Karpas-422 (cell line): ENCODE measurements at regions not wholly inside any gene's neighbourhood (a gene's known extent, or its start where the extent isn't known, plus 50 kb on each side); places are given as distances from the start of the nearest gene placed in this dataset.

Experiments used
- DNase-seq: peaks from one replicate; pipeline ENCODE4 v3.0.0-alpha.2; 2015
- H2AFZ ChIP-seq: fragments of 200-600 bp; sonication (generic); 2 replicates; pipeline ENCODE4 v1.6.1; 2014; ENCODE audit warnings: antibody characterized with exemption, low read length, mixed read lengths
- H3K27ac ChIP-seq: fragments of 200-600 bp; sonication (generic); 2 replicates; pipeline ENCODE4 v1.5.1; 2014; ENCODE audit warnings: mild to moderate bottlenecking, low read length, moderate library complexity
- H3K27me3 ChIP-seq: fragments of 200-600 bp; sonication (generic); 2 replicates; pipeline ENCODE4 v1.6.1; 2014; ENCODE audit warnings: low read length, mixed read lengths
- H3K36me3 ChIP-seq: fragments of 200-600 bp; sonication (generic); 2 replicates; pipeline ENCODE4 v1.6.1; 2014; ENCODE audit warnings: low read length, mixed read lengths; ENCODE audit not compliant: insufficient read depth
- H3K4me1 ChIP-seq: fragments of 200-600 bp; sonication (generic); 2 replicates; pipeline ENCODE4 v1.6.1; 2014; ENCODE audit warnings: mild to moderate bottlenecking, low read length, mixed read lengths
- H3K4me2 ChIP-seq: fragments of 200-600 bp; sonication (generic); 2 replicates; pipeline ENCODE4 v1.6.1; 2014; ENCODE audit warnings: low read length, low read depth, mild to moderate bottlenecking; ENCODE audit not compliant: poor library complexity, severe bottlenecking
- H3K4me3 ChIP-seq: fragments of 200-600 bp; sonication (generic); 2 replicates; pipeline ENCODE4 v1.5.1; 2014; ENCODE audit warnings: mild to moderate bottlenecking, antibody characterized with exemption, low read length, mixed read lengths
- H3K79me2 ChIP-seq: fragments of 200-600 bp; sonication (generic); 2 replicates; pipeline ENCODE4 v1.6.1; 2014; ENCODE audit warnings: mild to moderate bottlenecking, low read length, mixed read lengths
- H3K9ac ChIP-seq: fragments of 200-600 bp; sonication (generic); 2 replicates; pipeline ENCODE4 v1.6.0; 2014; ENCODE audit warnings: low read length
- H3K9me2 ChIP-seq: fragments of 200-600 bp; sonication (generic), shearing (Covaris generic); replicated peaks from 2 replicates; pipeline ENCODE4 v1.6.0; 2014; ENCODE audit warnings: mild to moderate bottlenecking, low read length, moderate library complexity; ENCODE audit not compliant: insufficient read depth
- H3K9me3 ChIP-seq: fragments of 300-700, 200-600 bp; sonication (generic); 2 replicates; pipeline ENCODE4 v1.6.1; 2014; ENCODE audit warnings: low read length, mixed read lengths
- H4K20me1 ChIP-seq: fragments of 200-600 bp; sonication (generic); 2 replicates; pipeline ENCODE4 v1.6.1; 2014; ENCODE audit warnings: mild to moderate bottlenecking, antibody characterized with exemption, low read length, low read depth; ENCODE audit not compliant: insufficient read depth

GRCh38 chr3:69560818-69561217 is 174.9 kb upstream of the FRMD4B start:
- Histone ChIP-seq H3K4me3 (no peak overlapping the region), H3K79me2 (no peaks in the 10 kb centered on the region), H2AFZ (no peak overlapping the region), H3K4me1 (no peaks in the 10 kb centered on the region), H3K9me2 (no peaks in the 10 kb centered on the region; the same call in 1 of the 2 replicates), H4K20me1 (no peaks in the 10 kb centered on the region), H3K4me2 (no peak overlapping the region), H3K27ac (no peak overlapping the region), H3K36me3 (no peaks in the 10 kb centered on the region), H3K9ac (no peak overlapping the region), H3K9me3 (no peaks in the 10 kb centered on the region), H3K27me3 (no peaks in the 10 kb centered on the region)
- no peak for DNase-seq

GRCh38 chr3:69560116-69560515 is 174.2 kb upstream of the FRMD4B start:
- H3K27ac ChIP-seq, result no peak overlapping the region
- H3K4me3 ChIP-seq, result no peak overlapping the region
- no peak overlapping the region for H3K9ac ChIP-seq
- no peaks in the 10 kb centered on the region for H4K20me1 ChIP-seq
- H3K4me1 ChIP-seq, result no peaks in the 10 kb centered on the region
- no peak for DNase-seq
- H3K9me3 ChIP-seq, result no peaks in the 10 kb centered on the region
- H3K9me2 ChIP-seq, result no peaks in the 10 kb centered on the region; the same call in 1 of the 2 replicates
- no peak overlapping the region for H2AFZ ChIP-seq
- no peak overlapping the region for H3K4me2 ChIP-seq
- H3K79me2 ChIP-seq, result no peaks in the 10 kb centered on the region
- no peaks in the 10 kb centered on the region for H3K36me3 ChIP-seq
- H3K27me3 ChIP-seq, result no peaks in the 10 kb centered on the region

- Histone ChIP-seq H3K9ac (no peak overlapping the region), H3K79me2 (no peaks in the 10 kb centered on the region), H3K27ac (no peak overlapping the region), H3K36me3 (no peaks in the 10 kb centered on the region), H3K9me3 (no peaks in the 10 kb centered on the region), H3K4me2 (no peak overlapping the region), H4K20me1 (no peaks in the 10 kb centered on the region), H3K27me3 (no peaks in the 10 kb centered on the region), H3K4me1 (no peaks in the 10 kb centered on the region), H2AFZ (no peak overlapping the region), H3K9me2 (no peaks in the 10 kb centered on the region; the same call in 1 of the 2 replicates), H3K4me3 (no peak overlapping the region)
- DNase-seq, result no peak
These were observed 173.0 kb upstream of the FRMD4B start for GRCh38 chr3:69558912-69559311.

GRCh38 chr3:69554576-69554975 is 168.7 kb upstream of the FRMD4B start:
- no peak overlapping the region for H3K27ac ChIP-seq
- no peaks in the 10 kb centered on the region for H3K27me3 ChIP-seq
- no peaks in the 10 kb centered on the region for H3K4me1 ChIP-seq
- H3K9me3 ChIP-seq, result no peaks in the 10 kb centered on the region
- no peak overlapping the region for H2AFZ ChIP-seq
- H3K4me3 ChIP-seq, result no peak overlapping the region
- no peak overlapping the region for H3K9ac ChIP-seq
- no peaks in the 10 kb centered on the region for H4K20me1 ChIP-seq
- H3K4me2 ChIP-seq, result no peak overlapping the region
- no peak for DNase-seq
- no peaks in the 10 kb centered on the region for H3K36me3 ChIP-seq
- no peaks in the 10 kb centered on the region for H3K79me2 ChIP-seq
- no peaks in the 10 kb centered on the region; the same call in 1 of the 2 replicates for H3K9me2 ChIP-seq

- H4K20me1 ChIP-seq, result no peaks in the 10 kb centered on the region
These were observed 168.0 kb upstream of the FRMD4B start for GRCh38 chr3:69553888-69554287.

GRCh38 chr3:69547461-69547880 is 161.6 kb upstream of the FRMD4B start:
- no peaks in the 10 kb centered on the region for H3K4me1 ChIP-seq
- H3K36me3 ChIP-seq, result no peaks in the 10 kb centered on the region
- H3K27me3 ChIP-seq, result no peaks in the 10 kb centered on the region
- H3K9me3 ChIP-seq, result no peaks in the 10 kb centered on the region
- H3K27ac ChIP-seq, result no peak overlapping the region
- no peaks in the 10 kb centered on the region for H3K79me2 ChIP-seq
- no peaks in the 10 kb centered on the region for H4K20me1 ChIP-seq
- no peak overlapping the region for H3K4me3 ChIP-seq
- H3K9ac ChIP-seq, result no peak overlapping the region
- no peaks in the 10 kb centered on the region for H3K9me2 ChIP-seq
- H2AFZ ChIP-seq, result no peak overlapping the region
- no peak overlapping the region for H3K4me2 ChIP-seq
- no peak for DNase-seq

More at GRCh38 chr3:69553888-69554287, 168.0 kb upstream of the FRMD4B start:
- H3K4me3 ChIP-seq, result no peak overlapping the region
- H3K4me1 ChIP-seq, result no peaks in the 10 kb centered on the region
- no peak for DNase-seq
- H3K27me3 ChIP-seq, result no peaks in the 10 kb centered on the region
- H2AFZ ChIP-seq, result no peak overlapping the region
- no peaks in the 10 kb centered on the region for H3K36me3 ChIP-seq
- no peaks in the 10 kb centered on the region for H3K79me2 ChIP-seq
- no peak overlapping the region for H3K9ac ChIP-seq
- H3K9me2 ChIP-seq, result no peaks in the 10 kb centered on the region; the same call in 1 of the 2 replicates
- no peak overlapping the region for H3K27ac ChIP-seq
- H3K4me2 ChIP-seq, result no peak overlapping the region
- no peaks in the 10 kb centered on the region for H3K9me3 ChIP-seq

GRCh38 chr3:69542805-69543429 is 157.0 kb upstream of the FRMD4B start:
- H3K9me2 ChIP-seq, result no peaks in the 10 kb centered on the region
- no peak overlapping the region for H3K4me3 ChIP-seq
- no peak for DNase-seq
- H3K9me3 ChIP-seq, result no peaks in the 10 kb centered on the region
- H3K4me1 ChIP-seq, result no peaks in the 10 kb centered on the region
- H4K20me1 ChIP-seq, result no peaks in the 10 kb centered on the region
- H3K27ac ChIP-seq, result no peak overlapping the region
- H3K9ac ChIP-seq, result no peak overlapping the region
- no peak overlapping the region for H2AFZ ChIP-seq
- no peaks in the 10 kb centered on the region for H3K36me3 ChIP-seq
- no peak overlapping the region for H3K4me2 ChIP-seq
- H3K27me3 ChIP-seq, result no peaks in the 10 kb centered on the region
- no peaks in the 10 kb centered on the region for H3K79me2 ChIP-seq

- H2AFZ ChIP-seq, result no peak overlapping the region
- H4K20me1 ChIP-seq, result no peaks in the 10 kb centered on the region
- H3K36me3 ChIP-seq, result no peaks in the 10 kb centered on the region
- H3K4me2 ChIP-seq, result no peak overlapping the region
- no peaks in the 10 kb centered on the region for H3K9me3 ChIP-seq
- no peaks in the 10 kb centered on the region for H3K79me2 ChIP-seq
- no peaks in the 10 kb centered on the region for H3K27me3 ChIP-seq
- no peak for DNase-seq
- H3K4me1 ChIP-seq, result no peaks in the 10 kb centered on the region
- no peak overlapping the region for H3K27ac ChIP-seq
- no peaks in the 10 kb centered on the region for H3K9me2 ChIP-seq
- H3K9ac ChIP-seq, result no peak overlapping the region
- H3K4me3 ChIP-seq, result no peak overlapping the region
These were observed 156.4 kb upstream of the FRMD4B start for GRCh38 chr3:69542089-69542804.
